GM19023 (cell line): ENCODE measurements at regions not wholly inside any gene's neighbourhood (a gene's known extent, or its start where the extent isn't known, plus 50 kb on each side); places are given as distances from the start of the nearest gene placed in this dataset.

Experiments used
- ATAC-seq: cut with Tn5 transposase; IDR thresholded peaks from one replicate; pipeline ENCODE4 v1.9.1; 2021; ENCODE audit warnings: mild to moderate bottlenecking, moderate library complexity; ENCODE audit not compliant: unreplicated experiment

GRCh38 chr16:64892835-64893785 is 228.8 kb downstream of the CDH11 start:
- no peak for ATAC-seq

GRCh38 chr16:64889446-64889845 is 232.4 kb downstream of the CDH11 start:
- ATAC-seq = no peak

DNA sequence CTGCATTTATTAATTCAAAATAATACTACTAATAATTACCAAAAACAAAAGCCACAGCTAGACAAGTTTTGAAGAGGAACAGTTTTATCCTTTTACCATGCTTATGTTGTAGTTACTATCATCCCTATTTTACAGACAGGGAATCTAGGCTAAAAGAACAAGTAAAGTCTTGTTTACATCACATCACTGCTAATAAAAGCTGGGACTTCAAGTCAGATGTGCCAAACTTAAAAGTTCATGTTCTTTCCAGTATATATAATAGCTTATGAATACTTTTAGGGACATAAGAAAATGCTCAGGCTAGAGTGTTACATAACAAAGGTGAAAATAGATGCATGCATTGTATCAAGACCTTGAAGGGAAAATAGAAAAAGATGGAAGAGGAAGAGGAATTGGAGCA is 234.2 kb downstream of the CDH11 start:
- ATAC-seq = no peak

GRCh38 chr16:64882078-64882784 is 239.6 kb downstream of the CDH11 start:
- ATAC-seq = no peak

DNA sequence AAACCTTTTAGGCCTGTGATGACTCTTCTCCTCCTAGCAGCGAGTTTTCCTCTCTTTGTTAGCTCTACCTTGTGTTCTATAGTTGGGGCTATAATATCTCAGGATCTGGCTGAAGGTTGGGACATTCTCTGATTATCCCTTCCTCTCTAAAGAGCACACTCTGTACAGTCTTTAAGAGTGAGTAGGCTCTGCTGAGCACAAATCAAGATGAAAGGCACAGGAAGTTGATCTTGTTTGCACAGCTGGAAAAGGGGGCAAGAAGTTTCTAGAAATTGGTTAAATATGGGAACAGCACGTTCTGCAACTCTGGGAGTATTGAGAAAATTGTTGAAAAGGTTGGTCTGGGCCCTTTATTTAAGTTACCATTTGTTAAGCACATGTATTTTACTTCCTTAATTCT is 240.9 kb downstream of the CDH11 start:
- no peak for ATAC-seq

- no peak for ATAC-seq
These were observed 241.9 kb downstream of the CDH11 start for GRCh38 chr16:64880006-64880405.

DNA sequence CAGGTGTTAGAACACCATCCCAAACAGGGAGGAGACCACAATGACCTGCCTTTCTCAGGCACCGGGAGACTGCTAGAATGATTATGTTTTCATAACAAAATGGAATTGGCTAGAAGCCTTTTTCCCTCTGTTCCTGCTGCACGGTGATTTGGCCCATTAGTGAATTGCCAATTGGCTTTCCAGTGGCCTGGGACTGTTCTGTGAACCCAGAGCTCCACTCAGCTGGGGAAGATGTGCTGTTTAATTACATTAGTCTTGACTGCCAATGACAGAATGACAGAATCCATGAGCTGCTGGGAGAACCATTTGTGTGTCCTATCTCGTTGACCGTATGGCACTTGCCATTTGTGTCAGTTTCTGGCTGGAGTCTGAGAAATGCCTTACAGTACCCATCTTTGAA is 242.9 kb downstream of the CDH11 start:
- no peak for ATAC-seq

DNA sequence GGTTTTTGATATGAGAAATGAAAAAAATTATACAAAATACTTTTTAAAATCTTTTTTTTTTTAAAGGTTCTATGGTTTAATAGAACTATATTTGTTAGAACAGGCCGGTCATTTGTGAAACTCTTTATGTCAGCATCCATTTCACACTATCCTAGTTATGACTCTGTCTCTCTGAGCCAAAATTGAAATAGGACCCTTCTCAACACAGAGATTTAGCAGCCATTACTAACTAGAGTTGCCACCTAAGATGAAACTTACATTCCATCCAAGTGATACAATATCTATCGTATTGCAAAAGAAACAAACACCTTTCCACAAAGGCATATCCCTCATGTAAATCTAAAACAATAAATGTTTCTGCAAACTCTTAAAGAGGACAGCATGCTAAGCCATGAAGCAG is 249.8 kb downstream of the CDH11 start:
- ATAC-seq = no peak

DNA sequence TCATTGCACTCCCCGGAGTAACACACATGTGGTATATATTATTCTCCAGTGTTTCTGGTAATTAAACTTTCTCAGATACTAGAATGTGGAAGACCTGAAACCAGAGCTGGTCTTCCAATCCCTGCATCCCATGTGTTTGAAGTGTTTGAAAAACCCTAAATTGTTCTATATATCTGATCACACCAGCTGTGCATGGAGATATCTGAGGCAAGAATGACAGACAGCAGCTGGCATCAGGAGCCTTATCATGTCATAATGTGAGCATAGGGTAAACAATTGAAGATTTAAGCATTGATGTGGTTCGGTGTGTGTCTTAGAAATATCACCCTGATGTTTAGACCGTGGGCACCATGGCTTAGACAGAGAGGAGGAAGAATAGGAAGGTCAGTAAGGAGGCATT is 251.0 kb downstream of the CDH11 start:
- ATAC-seq = no peak

GRCh38 chr16:64869781-64870180 is 252.1 kb downstream of the CDH11 start:
- no peak for ATAC-seq

DNA sequence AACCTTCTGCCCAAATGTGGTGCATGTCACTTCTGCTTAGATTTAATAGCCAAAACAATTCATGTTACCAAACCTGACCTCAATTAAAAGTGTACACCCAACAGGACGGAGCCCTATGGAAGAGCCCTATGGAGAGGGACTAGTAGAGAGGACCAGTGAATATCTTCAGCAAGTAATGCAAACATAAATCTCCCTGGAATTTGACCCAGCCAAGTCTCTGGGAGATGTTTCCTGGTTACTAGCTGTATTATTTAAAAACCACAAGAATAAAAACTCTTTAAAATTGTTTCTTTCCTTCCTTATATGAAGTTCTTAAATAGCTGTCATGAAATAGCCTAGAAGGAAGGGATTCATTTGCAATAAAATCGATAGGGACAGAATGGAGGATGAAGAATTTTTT is 255.8 kb downstream of the CDH11 start:
- ATAC-seq = no peak

DNA sequence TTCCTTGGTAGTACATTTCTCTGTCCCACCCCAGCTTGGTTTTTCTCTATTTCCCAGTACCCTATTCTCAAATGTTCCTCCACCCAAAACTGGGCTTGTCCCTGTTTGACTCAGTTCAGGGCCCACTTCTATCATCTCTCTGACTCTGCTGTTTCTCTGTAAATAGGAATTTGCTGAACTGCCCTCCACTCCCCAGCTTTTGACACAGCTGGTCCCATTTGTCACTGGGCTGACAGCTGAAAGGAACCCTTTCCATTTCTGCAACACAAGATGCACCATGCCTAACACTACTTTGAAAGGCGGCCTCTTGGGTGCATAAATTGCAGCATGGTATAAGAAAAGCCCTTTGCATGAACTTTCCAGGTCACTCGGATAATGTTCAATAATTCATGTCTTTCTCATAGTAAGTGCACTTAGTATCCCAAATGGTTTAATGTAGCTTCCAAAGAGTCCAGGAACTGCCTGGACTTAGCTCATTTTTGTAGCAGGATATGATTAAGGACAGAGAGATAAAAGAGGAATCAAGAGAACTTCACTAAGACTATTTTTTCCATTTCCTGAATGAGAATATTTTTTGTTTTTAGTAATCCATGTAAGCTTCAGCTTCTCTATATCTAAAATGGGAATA is 256.7 kb downstream of the CDH11 start:
- ATAC-seq = no peak

DNA sequence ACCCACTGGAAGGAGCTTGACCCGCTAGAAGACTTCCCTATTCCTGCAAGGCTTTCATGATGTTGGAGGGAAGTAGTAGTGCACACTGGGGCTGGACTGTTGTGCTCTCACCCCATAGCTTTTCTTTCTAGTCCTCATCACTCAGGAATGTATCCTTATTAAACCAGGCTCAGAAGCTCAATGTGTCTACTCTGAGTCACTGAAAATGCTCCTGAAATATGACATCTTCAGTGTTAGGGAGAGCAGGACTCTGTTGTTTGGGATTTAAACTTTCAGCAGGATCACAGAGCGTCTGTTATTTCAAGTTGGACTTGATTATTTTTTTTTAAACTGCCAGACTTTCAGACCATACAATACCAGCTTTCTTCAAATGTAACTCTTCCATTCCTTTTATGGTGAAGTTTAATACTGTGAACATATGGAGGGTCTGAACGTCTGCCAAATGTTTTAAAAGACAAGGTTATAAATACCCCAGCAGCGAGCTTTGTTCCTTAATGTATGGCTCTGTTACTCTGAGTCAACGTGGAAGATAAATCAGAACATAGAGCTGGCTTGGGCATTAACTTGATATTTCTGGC is 257.5 kb downstream of the CDH11 start:
- no peak for ATAC-seq

DNA sequence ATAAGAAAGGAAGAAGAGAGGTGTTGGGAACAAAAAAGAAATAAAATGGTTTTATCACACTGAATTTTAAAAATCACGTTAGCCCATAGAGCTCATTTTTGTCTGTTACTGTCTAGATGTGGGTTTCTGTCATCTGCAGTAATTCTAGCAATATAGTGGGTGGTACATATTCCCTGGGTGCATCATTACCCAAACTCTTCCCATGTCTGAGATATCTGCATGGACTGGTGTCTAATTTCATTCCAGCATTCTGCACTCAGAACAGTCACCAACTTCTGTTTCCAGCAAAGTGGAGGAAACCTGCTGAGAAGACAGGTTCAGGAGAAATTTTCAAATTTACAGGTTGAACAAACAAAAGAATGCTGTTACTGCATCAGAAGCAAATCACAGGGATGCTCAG is 263.8 kb downstream of the CDH11 start:
- ATAC-seq = no peak

DNA sequence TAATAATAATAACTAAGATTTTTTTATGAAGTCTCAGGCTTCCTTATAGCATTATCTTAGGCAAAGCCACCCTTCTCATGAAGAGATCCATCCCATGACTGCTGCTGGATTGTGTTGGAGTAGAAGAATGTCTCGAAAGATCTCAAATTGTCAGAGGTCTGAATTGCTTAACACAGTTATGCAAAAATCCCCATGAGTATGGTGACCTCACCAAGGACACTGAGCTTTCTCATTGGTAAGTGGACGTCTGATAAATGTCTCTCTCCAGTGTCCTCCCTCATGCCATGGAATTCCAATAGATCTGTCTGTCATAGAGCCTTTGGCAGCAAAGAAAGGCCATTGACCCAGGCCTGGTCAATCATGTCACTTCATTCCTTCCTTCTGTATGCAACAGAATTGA is 264.5 kb downstream of the CDH11 start:
- ATAC-seq = no peak

- ATAC-seq = no peak
These were observed 268.3 kb downstream of the CDH11 start for GRCh38 chr16:64853551-64853950.

GRCh38 chr16:64846966-64847365 is 274.9 kb downstream of the CDH11 start:
- no peak for ATAC-seq

GRCh38 chr16:64845071-64845470 is 276.8 kb downstream of the CDH11 start:
- no peak for ATAC-seq

DNA sequence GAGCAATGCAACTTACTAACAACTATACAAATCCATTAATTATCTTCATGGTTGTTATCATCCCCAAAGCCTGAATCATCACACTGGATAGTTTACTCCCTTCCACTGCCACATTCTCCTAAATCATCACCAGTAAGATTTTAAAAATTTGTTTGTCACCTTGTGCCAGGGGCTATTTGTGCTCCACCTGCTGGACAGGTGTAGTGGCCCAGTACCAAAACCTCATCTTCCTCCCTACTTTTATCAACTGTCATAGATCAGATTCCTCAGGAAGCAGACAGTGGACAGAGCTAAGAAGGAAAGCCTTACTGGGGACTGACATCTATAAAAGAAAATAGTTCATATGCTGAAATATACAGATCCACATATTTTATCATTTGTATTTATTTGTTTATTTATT is 280.4 kb downstream of the CDH11 start:
- no peak for ATAC-seq

- ATAC-seq = no peak
These were observed 280.8 kb downstream of the CDH11 start for GRCh38 chr16:64841071-64841470.

GRCh38 chr16:64830653-64831052 is 291.2 kb downstream of the CDH11 start:
- no peak for ATAC-seq
